T-helper 2 cell treated with Interferon-gamma antibody and Interleukin-4, amounts not matched to agents 5 μg/mL and 100 μg/mL, for 36 hours (primary cell): ENCODE measurements at regions not wholly inside any gene's neighbourhood (a gene's known extent, or its start where the extent isn't known, plus 50 kb on each side); places are given as distances from the start of the nearest gene placed in this dataset.

Experiments used
- DNase-seq: peaks from one replicate; pipeline ENCODE4 v3.0.0; 2021; ENCODE audit warnings: low spot score
- H3K27ac Mint-ChIP-seq: one replicate; pipeline ENCODE4 v1.8.0; 2021; ENCODE audit warnings: mild to moderate bottlenecking, mixed read lengths
- H3K27me3 Mint-ChIP-seq: one replicate; pipeline ENCODE4 v1.8.0; 2021; ENCODE audit warnings: low read depth, mixed read lengths
- H3K36me3 Mint-ChIP-seq: one replicate; pipeline ENCODE4 v1.8.0; 2021; ENCODE audit warnings: low read depth, mixed read lengths
- H3K4me1 Mint-ChIP-seq: one replicate; pipeline ENCODE4 v1.8.0; 2021; ENCODE audit warnings: low read depth, mixed read lengths
- H3K4me3 Mint-ChIP-seq: one replicate; pipeline ENCODE4 v1.8.0; 2022; ENCODE audit warnings: mild to moderate bottlenecking, moderate library complexity, mixed read lengths
- H3K9me3 Mint-ChIP-seq: one replicate; pipeline ENCODE4 v1.8.0; 2021; ENCODE audit warnings: mixed read lengths

DNA sequence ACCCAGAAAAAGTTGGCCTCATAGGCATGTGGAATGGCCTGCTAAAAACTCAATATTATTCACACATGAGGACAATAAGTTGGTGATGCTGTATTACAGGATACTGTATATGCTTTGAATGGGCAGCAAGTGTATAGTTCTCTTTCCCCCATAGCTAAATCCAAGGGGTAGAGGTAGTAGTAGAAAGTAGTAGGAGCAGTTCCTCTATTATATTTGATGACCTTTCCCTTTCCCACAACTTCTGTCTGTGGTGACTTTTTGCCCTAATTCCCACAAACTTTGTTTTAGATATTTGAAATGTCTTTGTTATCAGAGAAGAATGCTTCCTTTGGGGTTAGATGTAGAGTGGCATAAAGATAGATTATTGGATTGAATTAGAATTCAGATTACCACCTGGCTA, 154.0 kb upstream of the STEAP4 start:
- H3K4me1 Mint-ChIP-seq = no peaks in the 10 kb centered on the region
- no peak overlapping the region for H3K4me3 Mint-ChIP-seq
- no peaks in the 10 kb centered on the region for H3K36me3 Mint-ChIP-seq
- DNase-seq = no peak
- H3K27me3 Mint-ChIP-seq = peaks cover 4% of the 10 kb centered on the region
- H3K9me3 Mint-ChIP-seq = no peaks in the 10 kb centered on the region
- H3K27ac Mint-ChIP-seq = no peak overlapping the region

DNA sequence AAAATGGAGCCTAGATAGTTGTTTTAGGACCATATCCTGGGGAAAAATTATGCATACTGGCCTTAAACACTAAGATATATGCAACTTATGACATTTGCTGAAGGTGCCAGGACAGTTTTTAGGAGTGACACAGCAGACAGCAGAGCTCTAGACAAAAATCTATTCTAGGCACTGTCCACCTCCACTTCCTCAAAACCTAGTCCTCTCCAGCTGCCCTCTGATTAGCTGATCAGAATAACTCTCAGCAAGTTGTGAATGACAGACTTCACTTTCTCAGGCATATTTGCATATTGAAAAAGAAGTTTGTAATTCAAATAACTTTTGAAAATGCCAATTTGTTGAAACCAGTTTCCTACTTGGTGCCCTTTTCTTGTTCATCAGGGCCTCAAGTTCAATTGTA, 152.3 kb upstream of the STEAP4 start:
- Mint-ChIP-seq H3K27ac (no peak overlapping the region), H3K4me3 (no peak overlapping the region), H3K27me3 (peaks cover 2% of the 10 kb centered on the region), H3K4me1 (no peaks in the 10 kb centered on the region), H3K36me3 (no peaks in the 10 kb centered on the region), H3K9me3 (no peaks in the 10 kb centered on the region)
- no peak for DNase-seq

DNA sequence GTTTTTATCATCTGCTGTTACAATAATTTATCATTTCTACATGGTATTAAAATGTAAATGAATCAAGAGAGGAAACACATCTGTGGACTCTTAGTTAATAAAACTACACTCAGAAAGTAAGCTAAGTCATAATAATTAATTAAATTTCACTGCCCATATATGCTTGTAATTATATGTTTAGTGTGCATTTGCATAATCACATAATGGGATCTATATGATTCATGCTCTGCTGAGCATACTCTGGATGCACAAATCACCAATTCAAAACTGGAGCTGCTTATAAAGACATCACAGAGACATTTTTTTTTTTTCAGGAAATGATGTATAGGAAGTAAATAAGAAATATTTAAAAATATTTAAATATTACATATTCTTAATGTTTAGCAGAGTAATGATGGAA, 151.6 kb upstream of the STEAP4 start:
- no peaks in the 10 kb centered on the region for H3K4me1 Mint-ChIP-seq
- no peak overlapping the region for H3K4me3 Mint-ChIP-seq
- no peaks in the 10 kb centered on the region for H3K36me3 Mint-ChIP-seq

DNA sequence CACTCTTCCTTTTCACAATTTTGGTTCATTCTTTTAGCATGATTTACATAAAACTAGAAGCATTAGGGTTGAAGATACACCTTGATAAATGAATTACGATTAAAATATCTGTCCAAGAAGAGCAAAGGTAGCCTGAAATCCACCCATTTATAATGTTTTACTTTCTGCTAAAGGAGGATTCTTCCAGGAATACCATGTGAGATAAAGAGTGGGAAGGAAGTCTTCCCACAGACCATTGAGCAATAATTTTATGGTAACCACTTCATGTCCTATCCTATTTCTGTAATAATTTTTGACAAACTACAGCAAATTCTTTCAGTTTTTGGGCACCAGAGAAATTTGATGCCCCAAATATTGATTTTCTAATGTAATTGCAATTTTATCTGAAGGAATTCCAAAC, 150.6 kb upstream of the STEAP4 start:
- Mint-ChIP-seq H3K4me3 (no peak overlapping the region), H3K36me3 (no peaks in the 10 kb centered on the region), H3K27me3 (peaks cover 2% of the 10 kb centered on the region), H3K9me3 (no peaks in the 10 kb centered on the region), H3K4me1 (no peaks in the 10 kb centered on the region), H3K27ac (no peak overlapping the region)
- no peak for DNase-seq

More for the DNA sequence above, 151.6 kb upstream of the STEAP4 start:
- DNase-seq = no peak
- no peak overlapping the region for H3K27ac Mint-ChIP-seq
- H3K9me3 Mint-ChIP-seq = no peaks in the 10 kb centered on the region
- H3K27me3 Mint-ChIP-seq = peaks cover 2% of the 10 kb centered on the region

DNA sequence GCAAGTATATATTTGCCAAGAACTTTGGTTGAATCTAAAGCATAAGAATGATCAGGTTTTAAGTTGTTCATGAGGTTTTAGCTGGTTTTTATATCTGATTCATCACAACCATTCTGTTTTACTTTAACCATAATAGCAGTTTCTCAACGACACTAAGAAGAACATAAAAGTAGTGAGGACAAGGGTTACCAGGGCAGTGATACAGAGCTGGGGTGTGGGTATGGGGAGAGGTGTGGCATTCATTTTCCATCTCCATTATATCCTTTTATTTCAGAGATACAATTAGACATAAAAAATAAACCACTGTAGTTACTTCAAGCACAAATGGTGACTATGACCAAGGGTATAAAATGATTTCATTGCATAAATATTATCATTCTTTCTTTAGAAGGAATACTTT, 149.8 kb upstream of the STEAP4 start:
- Mint-ChIP-seq H3K4me3 (no peak overlapping the region), H3K36me3 (no peaks in the 10 kb centered on the region), H3K4me1 (no peaks in the 10 kb centered on the region), H3K27me3 (peaks cover 2% of the 10 kb centered on the region), H3K9me3 (no peaks in the 10 kb centered on the region), H3K27ac (no peak overlapping the region)
- no peak for DNase-seq

DNA sequence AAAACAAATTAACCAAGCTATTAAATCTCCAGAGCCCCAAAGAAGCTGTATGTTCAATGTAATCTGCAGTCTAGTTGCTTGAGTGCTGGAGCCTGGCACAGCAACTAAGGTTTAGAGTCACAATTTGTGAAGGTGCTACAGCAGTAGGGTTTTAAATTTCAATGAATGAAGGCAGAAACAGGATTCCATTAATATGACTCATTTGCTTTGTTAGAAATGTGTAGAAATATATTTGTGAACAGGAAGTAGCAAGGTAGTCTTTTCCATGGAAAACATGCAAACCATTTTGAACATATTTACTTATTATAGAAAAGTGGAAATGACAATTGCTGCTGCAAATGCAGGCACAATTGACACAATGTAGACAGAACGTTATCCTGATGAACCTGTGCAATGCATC, 149.0 kb upstream of the STEAP4 start:
- Mint-ChIP-seq H3K27me3 (no peaks in the 10 kb centered on the region), H3K27ac (no peak overlapping the region)

DNA sequence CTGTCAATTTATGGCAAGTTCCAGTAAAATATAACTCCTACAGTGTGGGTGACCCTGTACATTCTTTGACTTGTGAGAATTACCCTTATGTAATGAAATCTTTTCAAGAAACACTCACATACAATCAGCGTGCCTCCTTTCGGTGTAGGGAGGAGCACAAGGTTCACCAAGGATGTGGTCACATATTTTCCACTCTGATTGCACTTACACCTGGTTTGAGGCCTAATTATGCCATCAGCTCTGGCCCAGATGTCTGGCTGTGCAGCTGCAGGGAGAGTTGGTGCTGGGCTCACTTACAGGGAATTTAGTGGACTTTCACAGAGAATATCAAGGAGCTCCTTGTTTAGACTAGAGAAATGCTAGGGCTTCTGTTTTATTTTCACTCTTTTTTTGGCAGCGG, 146.0 kb upstream of the STEAP4 start:
- no peak for DNase-seq
- no peaks in the 10 kb centered on the region for H3K36me3 Mint-ChIP-seq
- no peak overlapping the region for H3K4me3 Mint-ChIP-seq
- H3K9me3 Mint-ChIP-seq = no peaks in the 10 kb centered on the region
- no peak overlapping the region for H3K27ac Mint-ChIP-seq
- H3K27me3 Mint-ChIP-seq = no peaks in the 10 kb centered on the region
- H3K4me1 Mint-ChIP-seq = no peaks in the 10 kb centered on the region

More for the DNA sequence above, 149.0 kb upstream of the STEAP4 start:
- no peak overlapping the region for H3K4me3 Mint-ChIP-seq
- H3K36me3 Mint-ChIP-seq = no peaks in the 10 kb centered on the region
- no peaks in the 10 kb centered on the region for H3K4me1 Mint-ChIP-seq
- no peak for DNase-seq
- no peaks in the 10 kb centered on the region for H3K9me3 Mint-ChIP-seq

DNA sequence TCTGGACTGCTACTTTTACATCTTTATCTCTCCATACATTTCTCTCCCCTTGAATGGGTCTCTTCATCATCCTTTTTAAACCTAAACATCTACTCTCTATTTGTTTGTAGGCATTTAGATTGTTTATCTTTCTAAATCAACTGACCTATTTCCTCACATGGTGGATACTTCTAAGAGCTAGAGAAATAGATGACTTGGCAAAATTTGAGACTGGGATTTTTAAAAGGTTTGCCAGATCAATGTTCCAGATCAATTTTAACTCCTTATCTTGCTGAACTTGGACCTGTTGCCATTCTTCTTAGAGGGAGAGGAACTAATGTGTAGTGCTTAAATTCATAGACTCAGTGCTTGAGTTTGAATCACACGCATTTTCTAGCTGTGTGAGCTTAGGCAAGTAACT, 144.2 kb upstream of the STEAP4 start:
- no peaks in the 10 kb centered on the region for H3K9me3 Mint-ChIP-seq
- no peak for DNase-seq
- no peaks in the 10 kb centered on the region for H3K4me1 Mint-ChIP-seq
- H3K27ac Mint-ChIP-seq = no peak overlapping the region
- H3K4me3 Mint-ChIP-seq = no peak overlapping the region
- H3K27me3 Mint-ChIP-seq = no peaks in the 10 kb centered on the region
- H3K36me3 Mint-ChIP-seq = no peaks in the 10 kb centered on the region

DNA sequence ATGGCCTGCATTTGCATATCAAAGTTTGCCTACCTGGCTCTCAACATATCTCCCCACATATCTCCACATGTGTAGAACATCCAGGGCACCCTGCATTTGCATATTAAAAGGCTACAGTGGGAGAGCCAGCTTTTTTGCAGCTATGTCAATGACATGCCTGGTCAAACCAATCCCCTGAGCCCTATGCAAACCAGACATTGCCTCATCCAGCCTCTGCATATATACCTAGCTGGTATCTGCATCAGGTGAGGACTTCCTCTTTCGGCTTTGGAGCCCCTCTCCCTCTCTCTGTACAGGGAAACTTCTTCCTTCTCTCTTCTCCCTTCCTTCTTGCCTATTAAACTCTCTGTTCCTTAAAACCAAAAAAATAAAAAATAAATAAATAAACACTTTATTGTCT, 142.7 kb upstream of the STEAP4 start:
- Mint-ChIP-seq H3K4me3 (no peak overlapping the region), H3K4me1 (no peaks in the 10 kb centered on the region), H3K9me3 (no peaks in the 10 kb centered on the region), H3K27me3 (no peaks in the 10 kb centered on the region), H3K36me3 (no peaks in the 10 kb centered on the region), H3K27ac (no peak overlapping the region)
- DNase-seq = no peak

DNA sequence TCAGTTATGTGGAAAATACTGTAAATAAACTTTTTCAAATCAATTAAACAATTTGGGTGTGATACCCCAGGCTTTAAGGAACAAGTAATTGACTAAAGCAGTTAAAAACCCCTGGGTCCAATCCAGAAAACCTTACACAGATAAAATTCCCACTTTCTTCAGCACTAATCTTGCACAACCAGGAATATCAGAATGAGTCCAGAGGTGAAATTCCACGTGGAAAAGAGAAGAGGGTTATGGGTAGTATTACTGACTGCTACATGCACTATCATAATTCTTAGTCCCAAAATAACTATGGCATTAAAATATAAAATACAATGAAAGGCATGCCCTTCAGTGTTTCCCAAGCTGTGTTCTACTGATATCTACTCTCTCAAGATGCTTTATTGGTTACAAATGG, 135.7 kb upstream of the STEAP4 start:
- Mint-ChIP-seq H3K27me3 (no peaks in the 10 kb centered on the region), H3K4me1 (no peaks in the 10 kb centered on the region), H3K4me3 (no peak overlapping the region), H3K36me3 (no peaks in the 10 kb centered on the region), H3K27ac (no peak overlapping the region), H3K9me3 (no peaks in the 10 kb centered on the region)
- no peak for DNase-seq

DNA sequence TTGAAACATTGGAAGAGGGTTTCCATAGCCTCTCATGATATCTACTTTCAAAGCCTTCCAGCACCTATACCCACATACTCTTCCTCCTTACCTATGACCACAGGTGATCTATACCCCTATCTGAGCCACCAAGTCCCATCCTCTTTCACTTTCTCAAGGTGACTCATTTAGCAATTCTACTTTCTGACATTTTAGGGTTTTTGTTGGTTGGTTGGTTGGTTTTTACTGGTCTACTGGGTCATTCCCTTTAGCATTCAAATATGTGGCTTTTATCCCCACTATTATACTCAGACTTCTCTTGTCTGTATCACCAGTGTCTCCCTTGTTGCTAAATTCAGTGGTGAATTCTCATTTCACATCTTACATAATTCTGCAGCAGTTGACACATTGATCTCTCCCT, 130.4 kb upstream of the STEAP4 start:
- Mint-ChIP-seq H3K4me3 (no peak overlapping the region), H3K9me3 (no peaks in the 10 kb centered on the region), H3K4me1 (no peaks in the 10 kb centered on the region), H3K27ac (no peak overlapping the region), H3K36me3 (no peaks in the 10 kb centered on the region), H3K27me3 (no peaks in the 10 kb centered on the region)
- no peak for DNase-seq

DNA sequence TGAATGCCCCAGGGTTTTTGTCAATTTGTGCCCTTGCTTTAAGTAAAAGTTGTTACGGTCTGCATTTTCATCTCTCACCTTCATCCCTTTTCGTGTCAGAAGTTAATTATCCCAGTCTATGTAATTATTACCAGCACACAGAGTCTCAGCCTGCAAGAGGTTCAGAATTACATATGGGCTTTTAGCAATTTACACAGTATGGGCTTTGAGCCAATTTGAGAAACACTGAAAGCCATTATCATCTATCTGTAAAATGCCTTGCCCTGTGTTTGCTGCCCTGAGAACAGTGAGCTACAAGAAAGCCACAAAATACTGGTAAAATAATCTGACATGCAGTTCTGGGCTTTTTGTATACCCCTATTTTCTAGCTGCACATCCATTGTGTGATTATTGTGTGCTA, 125.6 kb upstream of the STEAP4 start:
- Mint-ChIP-seq H3K27ac (no peak overlapping the region), H3K36me3 (no peaks in the 10 kb centered on the region), H3K9me3 (no peaks in the 10 kb centered on the region), H3K27me3 (no peaks in the 10 kb centered on the region), H3K4me3 (no peak overlapping the region), H3K4me1 (no peaks in the 10 kb centered on the region)
- DNase-seq = no peak

DNA sequence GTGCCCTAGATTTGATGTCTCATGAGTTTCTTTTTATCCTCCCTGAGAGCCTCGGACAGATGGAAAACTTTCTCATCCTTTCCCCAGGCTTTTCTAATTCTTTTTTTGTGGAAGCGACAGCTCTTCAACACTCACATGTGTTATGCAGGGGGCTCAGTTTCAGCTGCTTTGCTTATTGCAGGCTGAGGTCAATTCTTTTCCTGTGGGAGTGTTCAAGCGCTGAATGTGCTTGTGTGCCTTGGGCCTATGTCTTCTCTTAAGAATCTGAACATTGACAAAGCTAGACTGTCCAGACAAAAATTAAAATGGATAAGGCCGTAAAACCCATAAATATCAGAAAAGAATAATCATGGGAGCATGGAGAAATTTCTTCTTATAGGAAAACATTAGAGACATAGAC, 125.2 kb upstream of the STEAP4 start:
- H3K27ac Mint-ChIP-seq = no peak overlapping the region
- no peaks in the 10 kb centered on the region for H3K27me3 Mint-ChIP-seq
- no peak for DNase-seq
- no peaks in the 10 kb centered on the region for H3K9me3 Mint-ChIP-seq
- H3K4me3 Mint-ChIP-seq = no peak overlapping the region
- no peaks in the 10 kb centered on the region for H3K36me3 Mint-ChIP-seq
- no peaks in the 10 kb centered on the region for H3K4me1 Mint-ChIP-seq

DNA sequence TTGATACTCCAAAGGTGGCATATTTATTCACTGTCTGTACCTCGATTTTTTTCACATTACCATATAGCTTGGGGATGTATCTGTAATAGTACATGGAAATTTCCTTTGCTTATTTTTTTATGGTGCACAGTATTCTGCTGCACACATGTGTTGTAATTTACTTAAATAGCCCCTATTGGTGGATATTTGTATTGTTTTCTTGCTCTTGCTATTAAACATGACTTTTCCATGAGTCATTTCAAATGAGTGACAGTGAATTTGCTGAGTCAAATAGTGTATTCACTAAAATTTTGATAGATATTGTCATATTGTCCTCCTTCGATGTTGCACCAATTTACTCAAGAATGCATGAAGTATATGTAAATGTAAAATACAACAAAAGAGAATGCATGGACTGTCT, 122.7 kb upstream of the STEAP4 start:
- no peaks in the 10 kb centered on the region for H3K27me3 Mint-ChIP-seq
- no peak for DNase-seq
- H3K4me3 Mint-ChIP-seq = no peak overlapping the region
- H3K36me3 Mint-ChIP-seq = no peaks in the 10 kb centered on the region
- H3K4me1 Mint-ChIP-seq = no peaks in the 10 kb centered on the region
- no peak overlapping the region for H3K27ac Mint-ChIP-seq
- H3K9me3 Mint-ChIP-seq = no peaks in the 10 kb centered on the region

DNA sequence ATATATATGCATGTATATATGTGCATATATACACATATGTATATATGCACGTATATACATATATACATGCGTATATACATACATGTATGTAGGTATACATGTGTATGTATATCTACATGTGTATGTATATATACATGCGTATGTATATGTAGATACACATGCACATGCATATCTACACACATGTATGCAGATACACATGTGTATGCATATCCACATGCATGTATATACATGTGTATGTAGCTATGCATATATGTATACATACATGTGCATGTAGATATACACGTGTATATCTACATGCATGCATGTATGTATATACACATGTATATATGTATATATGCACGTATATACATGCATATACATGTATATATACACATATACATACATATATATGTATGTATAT, 95.8 kb upstream of the STEAP4 start:
- H3K9me3 Mint-ChIP-seq = no peaks in the 10 kb centered on the region
- peaks cover 3% of the 10 kb centered on the region for H3K4me1 Mint-ChIP-seq
- no peaks in the 10 kb centered on the region for H3K36me3 Mint-ChIP-seq
- no peak for DNase-seq
- no peaks in the 10 kb centered on the region for H3K27me3 Mint-ChIP-seq
- H3K4me3 Mint-ChIP-seq = no peak overlapping the region
- H3K27ac Mint-ChIP-seq = no peak overlapping the region
